Mucosa of stomach (tissue), 1 donor: ENCODE measurements at regions not wholly inside any gene's neighbourhood (a gene's known extent, or its start where the extent isn't known, plus 50 kb on each side); places are given as distances from the start of the nearest gene placed in this dataset.
"Not testable (repeated sequence)": the region's sequence is repeated elsewhere in the genome, so short reads cannot be mapped to it uniquely, and the experiment has no call there.

Experiments
- H3K27me3 ChIP-seq: one replicate; pipeline ENCODE4 v1.7.0; 2013; ENCODE audit warnings: mild to moderate bottlenecking, low read length; ENCODE audit not compliant: control insufficient read depth, insufficient read depth
- H3K36me3 ChIP-seq: one replicate; pipeline ENCODE4 v1.7.0; 2013; ENCODE audit warnings: low read length; ENCODE audit not compliant: control insufficient read depth, insufficient read depth
- H3K4me1 ChIP-seq: one replicate; pipeline ENCODE4 v1.7.0; 2013; ENCODE audit warnings: mild to moderate bottlenecking, low read length; ENCODE audit not compliant: control insufficient read depth, insufficient read depth
- H3K4me3 ChIP-seq: one replicate; pipeline ENCODE4 v1.7.0; 2013; ENCODE audit warnings: low read length
- H3K9ac ChIP-seq: one replicate; pipeline ENCODE4 v1.7.0; 2013; ENCODE audit warnings: mild to moderate bottlenecking, low read length, moderate library complexity
- H3K9me3 ChIP-seq: one replicate; pipeline ENCODE4 v1.7.0; 2013; ENCODE audit warnings: mild to moderate bottlenecking, low read length, moderate library complexity; ENCODE audit not compliant: control insufficient read depth
- donor health status: Pancreatic carcinoma.

GRCh38 chr11:14573539-14574057 lies 53.4 kb upstream of the PSMA1 start:
- H3K27me3 ChIP-seq, H3K4me3 ChIP-seq, H3K9ac ChIP-seq, H3K36me3 ChIP-seq, H3K4me1 ChIP-seq, H3K9me3 ChIP-seq: not testable (repeated sequence)

DNA sequence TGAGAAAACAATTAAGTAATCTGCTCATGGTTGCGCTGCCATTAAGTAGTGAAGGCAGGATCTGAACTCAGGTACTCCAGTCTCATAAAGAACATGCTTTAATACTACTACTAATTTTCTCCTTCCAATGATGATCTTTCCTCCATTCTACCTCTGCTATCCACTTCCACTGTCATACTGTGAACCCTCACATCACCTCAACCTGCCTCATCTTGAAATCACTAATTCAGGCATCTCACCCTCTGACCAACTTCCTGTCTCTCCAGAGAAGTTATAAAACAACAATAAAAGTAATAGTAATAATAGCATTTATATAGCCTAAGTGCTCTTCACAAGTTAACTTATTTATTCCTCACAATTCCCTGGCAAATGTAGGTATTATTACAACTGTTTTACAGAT lies 57.1 kb upstream of the PSMA1 start:
- Histone ChIP-seq H3K9ac (no peak overlapping the region), H3K27me3 (no peaks in the 10 kb centered on the region), H3K4me1 (peaks cover 12% of the 10 kb centered on the region), H3K9me3 (no peaks in the 10 kb centered on the region), H3K36me3 (no peaks in the 10 kb centered on the region), H3K4me3 (no peak overlapping the region)

DNA sequence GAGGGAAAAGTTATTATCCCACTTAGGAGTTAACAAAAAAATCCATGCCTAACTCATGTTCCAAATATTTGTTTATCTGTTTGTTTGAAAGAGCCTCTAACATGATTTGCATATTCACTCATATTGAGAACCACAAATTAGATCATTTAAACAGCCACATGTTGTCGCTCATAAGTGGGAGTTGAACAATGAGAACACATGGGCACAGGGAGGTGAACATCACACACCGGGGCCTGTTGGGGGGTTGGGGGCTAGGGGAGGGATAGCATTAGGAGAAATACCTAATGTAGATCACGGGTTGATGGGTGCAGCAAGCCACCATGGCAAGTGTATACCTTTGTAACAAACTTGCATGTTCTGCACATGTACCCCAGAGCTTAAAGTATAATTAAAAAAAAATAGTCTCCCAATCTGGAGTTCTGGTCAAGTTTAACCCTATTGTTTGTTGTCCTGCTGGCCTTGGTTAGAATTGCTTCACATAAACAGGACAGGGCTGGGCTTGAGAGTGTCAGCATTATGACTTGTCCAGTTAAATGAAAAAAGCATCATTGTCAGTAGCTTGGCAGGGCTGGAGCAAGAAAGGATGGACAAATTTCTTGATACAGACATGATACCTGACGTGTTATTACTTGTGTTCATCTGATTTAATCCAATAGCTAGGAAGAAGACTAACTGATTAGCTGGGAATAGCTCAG lies 57.8 kb upstream of the PSMA1 start:
- no peaks in the 10 kb centered on the region for H3K36me3 ChIP-seq
- H3K9me3 ChIP-seq = no peaks in the 10 kb centered on the region
- no peaks in the 10 kb centered on the region for H3K27me3 ChIP-seq
- peaks cover 16% of the 10 kb centered on the region for H3K4me1 ChIP-seq
- no peak overlapping the region for H3K9ac ChIP-seq
- H3K4me3 ChIP-seq = no peak overlapping the region

DNA sequence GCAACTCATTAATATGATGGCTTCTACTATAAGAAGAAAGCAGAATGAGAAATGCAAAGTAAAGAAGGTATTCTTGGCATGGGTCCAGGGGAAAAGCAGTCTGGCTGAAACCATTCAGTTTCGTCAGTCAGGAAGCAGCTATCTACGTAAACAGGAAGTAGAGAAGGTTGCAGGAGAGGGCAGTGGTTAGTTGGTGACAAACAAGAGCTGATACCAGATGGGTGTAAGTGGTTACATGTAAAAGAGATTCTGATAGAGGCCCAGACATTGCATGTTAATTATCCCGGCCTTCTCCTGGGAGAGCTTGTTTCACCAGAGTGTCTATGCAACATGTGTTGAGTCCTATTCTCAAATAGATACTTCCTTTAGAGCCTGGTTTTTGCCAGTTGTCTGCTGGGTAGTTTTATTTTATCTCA lies 58.4 kb upstream of the PSMA1 start:
- no peak overlapping the region for H3K4me3 ChIP-seq

DNA sequence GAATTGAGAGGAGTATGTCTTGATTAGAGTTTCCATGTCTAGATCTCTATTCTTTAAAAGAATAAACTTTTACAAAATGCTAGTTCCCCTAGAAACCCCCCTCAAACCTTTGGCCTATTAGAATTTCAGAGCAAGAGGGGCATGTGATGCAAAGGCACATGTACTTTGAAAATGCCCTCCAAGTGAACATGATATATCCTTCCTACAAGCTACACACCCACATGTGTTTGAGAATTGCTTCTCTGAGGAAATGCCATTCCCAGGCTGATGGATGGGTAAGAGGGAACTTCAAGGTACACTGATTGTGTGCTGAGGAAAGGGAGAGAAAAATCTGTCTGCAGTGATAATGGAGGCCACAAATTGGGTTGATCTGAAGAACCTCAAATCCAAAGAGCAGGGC lies 59.5 kb upstream of the PSMA1 start:
- H3K27me3 ChIP-seq = no peaks in the 10 kb centered on the region
- no peak overlapping the region for H3K4me3 ChIP-seq

More for the DNA sequence above, 58.4 kb upstream of the PSMA1 start:
- H3K9me3 ChIP-seq = no peaks in the 10 kb centered on the region
- no peak overlapping the region for H3K9ac ChIP-seq
- H3K27me3 ChIP-seq = no peaks in the 10 kb centered on the region
- no peaks in the 10 kb centered on the region for H3K36me3 ChIP-seq
- H3K4me1 ChIP-seq = peaks cover 22% of the 10 kb centered on the region

GRCh38 chr11:14582793-14583192 lies 60.8 kb upstream of the PDE3B start:
- Histone ChIP-seq H3K27me3 (no peaks in the 10 kb centered on the region), H3K4me3 (no peak overlapping the region), H3K9me3 (no peaks in the 10 kb centered on the region), H3K36me3 (no peaks in the 10 kb centered on the region), H3K4me1 (peaks cover 36% of the 10 kb centered on the region), H3K9ac (no peak overlapping the region)

More for the DNA sequence above, 59.5 kb upstream of the PSMA1 start:
- H3K4me1 ChIP-seq = peaks cover 33% of the 10 kb centered on the region
- H3K9ac ChIP-seq = no peak overlapping the region
- no peaks in the 10 kb centered on the region for H3K9me3 ChIP-seq
- no peaks in the 10 kb centered on the region for H3K36me3 ChIP-seq

- H3K4me1 ChIP-seq = peaks cover 32% of the 10 kb centered on the region
- H3K27me3 ChIP-seq = no peaks in the 10 kb centered on the region
- no peaks in the 10 kb centered on the region for H3K9me3 ChIP-seq
- H3K4me3 ChIP-seq = no peak overlapping the region
- H3K9ac ChIP-seq = no peak overlapping the region
- H3K36me3 ChIP-seq = no peaks in the 10 kb centered on the region
These were observed 60.2 kb upstream of the PDE3B start for GRCh38 chr11:14583252-14584034.

DNA sequence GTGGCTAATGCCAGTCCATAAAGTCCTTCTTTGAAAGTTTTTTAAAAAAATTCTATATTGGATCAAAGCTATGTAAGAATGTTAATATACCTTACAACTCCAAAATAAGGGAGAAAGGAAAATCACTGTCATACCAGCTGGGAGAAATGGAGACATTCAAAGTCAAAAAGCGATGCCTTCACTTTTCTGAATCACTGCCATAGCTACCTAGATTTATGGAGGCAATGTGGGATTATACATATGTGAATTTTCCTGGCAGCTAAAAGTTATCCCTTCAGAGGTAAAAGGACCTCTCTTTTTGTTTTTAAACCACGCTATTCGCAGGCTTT lies 59.6 kb upstream of the PDE3B start:
- Histone ChIP-seq H3K27me3 (no peaks in the 10 kb centered on the region), H3K4me1 (peaks cover 27% of the 10 kb centered on the region), H3K4me3 (no peak overlapping the region), H3K36me3 (no peaks in the 10 kb centered on the region), H3K9ac (no peak overlapping the region), H3K9me3 (no peaks in the 10 kb centered on the region)

DNA sequence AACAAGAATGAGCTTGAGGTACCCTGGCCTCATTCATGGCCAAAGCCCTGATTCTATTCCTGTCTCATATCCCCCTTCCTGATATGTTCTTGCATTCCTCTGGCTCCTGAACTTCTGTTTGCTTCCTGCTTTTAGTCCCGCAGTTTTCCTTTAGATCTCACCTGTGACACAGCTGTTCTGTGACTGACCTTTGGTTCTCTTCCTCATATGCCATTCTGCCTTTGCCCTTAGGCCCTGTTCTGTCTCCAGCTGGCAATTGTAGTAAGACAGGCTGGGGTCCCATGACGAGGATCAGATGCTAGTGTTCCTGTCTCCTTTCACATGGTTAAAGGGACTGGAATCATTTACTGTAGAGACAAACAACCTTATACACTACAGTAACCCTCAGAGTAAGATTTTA lies 59.0 kb upstream of the PDE3B start:
- Histone ChIP-seq H3K4me3 (no peak overlapping the region), H3K9ac (peak overlapping the region; percentile 22), H3K27me3 (no peaks in the 10 kb centered on the region), H3K36me3 (no peaks in the 10 kb centered on the region), H3K4me1 (peaks cover 24% of the 10 kb centered on the region), H3K9me3 (no peaks in the 10 kb centered on the region)

DNA sequence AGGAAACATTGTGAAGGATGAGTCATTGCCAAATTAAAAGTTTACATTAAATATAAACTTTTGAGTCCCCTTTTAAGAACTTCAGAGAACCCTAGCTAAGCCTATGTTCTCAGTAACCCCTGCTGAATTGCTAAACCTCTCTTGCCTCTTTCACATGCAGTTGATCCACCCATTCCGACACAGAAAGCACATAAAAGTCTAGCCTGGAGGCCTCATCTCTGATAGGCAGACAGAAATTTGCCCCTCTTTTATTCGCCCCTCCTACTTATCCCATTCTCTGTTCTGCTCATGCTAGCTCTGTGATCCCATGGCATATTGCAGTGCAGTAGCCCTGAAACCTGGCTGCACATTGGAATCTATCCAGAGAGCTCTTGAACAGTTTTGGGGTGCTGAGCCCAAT lies 58.2 kb upstream of the PDE3B start:
- Histone ChIP-seq H3K4me3 (no peak overlapping the region), H3K36me3 (no peaks in the 10 kb centered on the region), H3K4me1 (peaks cover 24% of the 10 kb centered on the region), H3K9ac (no peak overlapping the region), H3K9me3 (no peaks in the 10 kb centered on the region), H3K27me3 (no peaks in the 10 kb centered on the region)

GRCh38 chr11:14587258-14587657 lies 56.3 kb upstream of the PDE3B start:
- Histone ChIP-seq H3K4me1 (peaks cover 24% of the 10 kb centered on the region), H3K4me3 (no peak overlapping the region), H3K9ac (no peak overlapping the region), H3K36me3 (no peaks in the 10 kb centered on the region), H3K27me3 (no peaks in the 10 kb centered on the region), H3K9me3 (no peaks in the 10 kb centered on the region)

DNA sequence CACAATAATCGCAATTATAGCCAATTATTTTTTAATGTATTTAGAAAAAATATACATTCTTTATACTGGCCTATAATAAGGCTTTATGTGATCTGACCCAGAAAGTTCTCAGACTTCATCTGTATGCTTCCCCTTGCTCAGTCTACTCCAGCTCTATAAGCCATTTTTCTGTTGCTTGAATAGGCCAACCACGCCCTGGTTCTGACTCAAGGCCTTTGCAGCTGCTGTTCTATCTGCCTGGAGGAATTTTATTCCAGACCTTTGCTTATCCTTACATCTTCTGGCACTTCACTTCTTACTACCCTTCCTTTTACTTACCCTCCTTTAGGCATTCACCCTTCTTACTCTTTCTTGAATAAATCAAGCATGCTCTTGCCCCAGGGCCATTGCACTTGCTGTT lies 54.9 kb upstream of the PDE3B start:
- H3K9me3 ChIP-seq = no peaks in the 10 kb centered on the region
- peaks cover 13% of the 10 kb centered on the region for H3K4me1 ChIP-seq
- H3K9ac ChIP-seq = no peak overlapping the region
- H3K36me3 ChIP-seq = no peaks in the 10 kb centered on the region
- no peaks in the 10 kb centered on the region for H3K27me3 ChIP-seq
- no peak overlapping the region for H3K4me3 ChIP-seq
